SU-DHL-6 (cell line): ENCODE measurements at regions not wholly inside any gene's neighbourhood (a gene's known extent, or its start where the extent isn't known, plus 50 kb on each side); places are given as distances from the start of the nearest gene placed in this dataset.

Source experiments
- EZH2phosphoT487 ChIP-seq: fragments of 200-600 bp; sonication (generic), shearing (Covaris generic); conservative IDR thresholded peaks from 2 replicates; pipeline ENCODE4 v1.6.1; 2018; ENCODE audit warnings: mild to moderate bottlenecking, antibody characterized with exemption, low read length, moderate library complexity, mixed read lengths
- TF ChIP-seq, protein P1 (sequence below): fragments of 200-600 bp; sonication (generic); IDR thresholded peaks from one replicate; pipeline ENCODE4 v1.5.1; 2017; ENCODE audit warnings: antibody characterized with exemption, mild to moderate bottlenecking, low read length, moderate library complexity; ENCODE audit not compliant: insufficient read depth, poor library complexity, severe bottlenecking

DNA sequence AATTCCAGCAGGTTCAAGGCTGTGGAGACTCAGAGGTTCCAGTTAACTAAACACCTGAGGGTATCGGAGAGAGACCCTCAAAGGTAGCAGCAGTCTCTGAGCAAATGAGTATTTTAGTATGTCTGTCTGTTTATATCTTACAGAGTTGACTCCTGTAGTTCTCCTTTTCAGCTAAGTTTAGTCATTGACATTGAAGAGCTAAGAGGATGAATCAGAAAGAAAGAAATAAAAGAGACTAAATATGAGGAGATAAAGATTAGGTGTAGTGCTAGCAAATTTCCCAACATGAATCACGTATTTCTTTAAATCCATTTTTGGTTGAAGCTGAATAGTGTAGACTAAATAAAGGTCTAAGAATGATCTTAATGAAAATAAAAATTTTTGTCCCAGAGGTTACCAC lies 474.0 kb upstream of the RGMB start:
- TF ChIP-seq, protein P1, sequence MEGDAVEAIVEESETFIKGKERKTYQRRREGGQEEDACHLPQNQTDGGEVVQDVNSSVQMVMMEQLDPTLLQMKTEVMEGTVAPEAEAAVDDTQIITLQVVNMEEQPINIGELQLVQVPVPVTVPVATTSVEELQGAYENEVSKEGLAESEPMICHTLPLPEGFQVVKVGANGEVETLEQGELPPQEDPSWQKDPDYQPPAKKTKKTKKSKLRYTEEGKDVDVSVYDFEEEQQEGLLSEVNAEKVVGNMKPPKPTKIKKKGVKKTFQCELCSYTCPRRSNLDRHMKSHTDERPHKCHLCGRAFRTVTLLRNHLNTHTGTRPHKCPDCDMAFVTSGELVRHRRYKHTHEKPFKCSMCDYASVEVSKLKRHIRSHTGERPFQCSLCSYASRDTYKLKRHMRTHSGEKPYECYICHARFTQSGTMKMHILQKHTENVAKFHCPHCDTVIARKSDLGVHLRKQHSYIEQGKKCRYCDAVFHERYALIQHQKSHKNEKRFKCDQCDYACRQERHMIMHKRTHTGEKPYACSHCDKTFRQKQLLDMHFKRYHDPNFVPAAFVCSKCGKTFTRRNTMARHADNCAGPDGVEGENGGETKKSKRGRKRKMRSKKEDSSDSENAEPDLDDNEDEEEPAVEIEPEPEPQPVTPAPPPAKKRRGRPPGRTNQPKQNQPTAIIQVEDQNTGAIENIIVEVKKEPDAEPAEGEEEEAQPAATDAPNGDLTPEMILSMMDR, result no peak
- TF ChIP-seq EZH2phosphoT487, result no peak
